Cerebellar cortex (tissue), 1 donor: ENCODE measurements at regions not wholly inside any gene's neighbourhood (a gene's known extent, or its start where the extent isn't known, plus 50 kb on each side); places are given as distances from the start of the nearest gene placed in this dataset.

ENCODE experiments used
- DNase-seq: peaks from one replicate; pipeline ENCODE4 v3.0.0-alpha.2; 2015; ENCODE audit warnings: low spot score

DNA sequence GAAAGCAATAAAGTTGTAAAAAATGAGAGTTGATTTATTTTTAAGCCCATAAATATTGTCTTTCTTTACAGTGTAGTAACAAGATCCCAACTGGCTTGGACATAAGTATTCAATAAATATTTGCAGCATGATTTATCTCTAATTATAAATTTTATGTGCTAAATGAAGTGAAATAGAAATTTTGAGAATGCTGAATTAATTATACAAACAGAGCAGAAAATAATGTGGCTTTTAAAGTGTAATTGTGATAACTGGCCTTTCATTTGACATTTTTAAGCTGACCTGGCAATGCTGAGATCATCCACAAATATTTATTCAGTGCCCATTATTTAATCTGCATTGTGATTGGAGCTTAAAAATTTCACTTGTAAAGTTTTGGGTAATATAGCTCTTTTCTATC lies 201.6 kb upstream of the NAV3 start:
- DNase-seq = no peak

DNA sequence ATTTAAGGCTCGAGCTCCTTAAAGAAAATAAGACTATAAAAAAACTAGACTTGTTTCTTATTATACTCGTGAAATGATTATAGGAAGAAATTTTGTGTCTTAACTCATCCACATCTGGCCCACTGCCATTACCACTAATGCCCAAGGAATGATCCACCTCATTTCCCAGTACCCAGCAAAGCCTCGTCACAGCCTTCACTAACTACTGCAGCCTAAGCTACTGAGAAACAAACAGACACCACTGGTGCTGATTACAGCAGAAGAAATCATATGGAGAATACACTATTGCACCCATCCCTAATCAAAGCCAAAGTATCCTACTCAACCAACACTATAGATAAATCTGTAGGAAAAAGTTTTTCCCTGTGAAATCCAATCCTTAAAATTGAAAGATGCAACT lies 205.3 kb upstream of the NAV3 start:
- no peak for DNase-seq

DNA sequence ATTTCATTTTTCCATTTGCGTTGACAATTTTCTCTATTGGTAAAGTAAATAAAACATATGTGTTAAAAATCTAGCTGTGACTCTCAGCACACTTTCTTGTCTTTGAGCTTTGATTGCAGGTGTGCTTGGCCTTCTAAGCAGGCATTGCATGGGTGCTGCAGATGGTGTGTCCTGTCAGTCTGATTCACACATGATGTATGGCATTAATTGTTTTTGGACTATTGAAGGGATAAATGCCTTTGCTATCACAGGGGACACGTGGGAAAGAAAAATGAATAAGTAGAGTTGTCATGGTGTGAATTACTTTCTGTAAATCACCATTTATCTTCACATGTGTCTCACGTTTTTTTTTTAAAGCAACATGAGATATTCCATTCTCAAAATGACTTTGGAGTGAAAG lies 211.3 kb upstream of the NAV3 start:
- no peak for DNase-seq

DNA sequence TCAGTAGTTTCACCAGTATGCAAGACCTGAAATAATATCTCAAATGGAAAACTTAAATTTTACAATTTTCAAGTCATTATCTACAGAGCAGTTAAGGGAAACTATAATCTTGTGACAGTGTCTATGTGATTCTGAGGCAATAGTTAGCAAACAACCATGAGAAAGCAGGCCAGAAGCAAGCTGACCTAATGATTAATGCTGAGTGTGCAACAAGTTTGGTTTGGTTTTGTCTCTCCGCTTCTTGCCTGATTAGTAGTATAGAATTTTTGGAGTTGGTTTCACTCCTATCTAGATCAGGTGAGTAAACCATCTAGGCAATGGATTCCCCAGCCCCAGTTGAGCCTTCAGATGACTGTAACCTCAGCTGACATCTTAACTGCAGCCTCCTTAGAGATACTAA lies 212.9 kb upstream of the NAV3 start:
- DNase-seq = no peak

DNA sequence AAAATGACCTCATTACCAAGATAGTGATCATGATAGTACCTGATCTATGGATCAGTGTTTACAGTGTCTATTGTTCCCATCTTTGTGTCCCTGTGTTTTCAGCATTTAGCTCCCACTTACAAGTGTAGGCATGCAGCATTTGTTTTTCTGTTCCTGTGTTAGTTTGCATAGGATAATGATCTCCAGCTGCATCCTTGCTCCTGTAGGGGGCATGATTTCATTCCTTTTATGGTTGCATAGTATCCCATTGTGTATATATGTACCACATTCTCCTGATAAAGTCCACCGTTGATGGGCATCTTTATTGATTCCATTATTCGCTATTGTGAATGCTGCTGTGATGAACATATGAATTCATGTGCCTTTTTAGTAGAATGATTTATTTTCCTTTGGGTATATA lies 215.4 kb upstream of the NAV3 start:
- no peak for DNase-seq

DNA sequence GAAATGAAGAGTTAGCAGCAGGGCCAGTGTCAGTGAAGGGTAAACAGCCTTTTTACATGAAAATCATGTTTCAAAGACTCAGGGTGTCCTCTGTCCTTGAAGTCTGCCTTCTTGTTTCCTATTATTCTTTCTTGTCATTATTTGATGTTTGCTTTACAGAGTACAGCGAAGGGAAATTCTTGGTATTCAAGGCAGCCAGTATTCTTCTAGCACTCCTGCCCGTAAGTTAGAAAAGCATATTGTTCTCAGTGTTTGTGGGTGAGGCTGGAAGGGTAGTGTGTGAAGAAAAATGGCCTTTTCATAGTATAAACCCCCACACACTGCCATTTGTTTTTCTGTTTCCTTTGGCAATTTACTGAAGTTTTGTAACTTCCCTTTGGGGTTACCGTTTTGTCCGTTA lies 217.3 kb upstream of the NAV3 start:
- no peak for DNase-seq

DNA sequence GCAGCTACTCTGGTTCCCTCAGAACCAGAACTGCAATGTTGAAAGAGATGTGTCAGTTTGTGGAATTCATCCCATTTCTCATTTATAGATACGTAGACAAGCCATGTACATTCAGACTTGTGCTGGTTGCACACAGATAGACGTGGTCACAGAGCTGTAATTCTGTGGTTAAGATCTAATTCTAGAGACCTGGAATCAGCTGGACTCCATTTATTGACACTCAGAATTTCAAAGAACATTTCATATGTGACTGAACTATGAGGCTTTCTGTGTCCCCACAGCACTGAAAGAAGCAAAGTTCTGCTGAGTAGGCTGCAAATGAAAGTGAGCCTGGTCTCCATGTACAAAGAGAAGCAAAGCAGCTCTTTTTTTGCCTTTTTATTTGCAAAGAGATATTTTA lies 220.2 kb upstream of the NAV3 start:
- DNase-seq = no peak

DNA sequence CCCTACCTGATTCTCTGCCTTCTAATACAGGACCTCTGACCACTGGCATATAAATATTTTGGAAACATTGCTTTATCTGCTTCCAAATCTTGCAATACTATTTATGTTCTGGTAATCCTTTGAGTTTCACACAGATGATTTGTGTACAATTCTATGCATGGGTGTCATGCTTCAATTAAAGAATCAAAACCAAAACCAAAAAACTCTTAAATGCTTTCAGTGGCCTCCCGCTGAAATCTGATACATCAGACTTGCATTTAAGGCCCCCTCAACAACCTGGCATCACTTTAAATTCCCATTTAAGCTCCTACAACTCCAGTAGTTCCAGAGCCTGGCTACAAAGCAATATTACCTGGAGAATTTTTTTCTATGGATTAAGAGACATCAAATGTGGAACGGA lies 221.7 kb upstream of the NAV3 start:
- DNase-seq = no peak

DNA sequence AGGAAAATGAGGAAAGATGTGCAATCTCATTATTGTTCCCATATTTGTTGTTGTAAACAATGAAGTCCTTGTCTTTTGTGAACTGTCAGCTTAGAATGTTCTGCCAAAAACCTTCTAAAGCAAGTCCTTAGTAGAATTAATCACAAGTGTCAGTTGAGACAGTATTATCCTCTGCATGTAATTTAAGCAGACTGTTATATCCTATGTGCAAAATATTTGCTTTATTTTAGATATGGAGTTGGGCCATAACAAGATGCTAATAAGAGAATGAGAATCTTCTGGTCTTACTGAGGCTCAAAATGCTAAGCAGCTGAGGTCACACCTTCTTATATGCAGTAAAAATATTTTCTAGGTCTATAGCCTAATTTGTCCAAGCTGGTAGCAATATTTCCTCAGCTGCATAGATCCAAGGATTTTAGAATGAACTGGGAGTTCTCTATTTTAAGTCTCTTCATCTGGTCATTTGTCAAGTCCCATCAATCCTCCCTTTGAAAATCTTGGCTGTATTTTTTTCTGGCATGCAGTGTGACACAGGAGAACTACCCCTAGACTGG lies 222.3 kb upstream of the NAV3 start:
- peak; percentile 30 for DNase-seq

DNA sequence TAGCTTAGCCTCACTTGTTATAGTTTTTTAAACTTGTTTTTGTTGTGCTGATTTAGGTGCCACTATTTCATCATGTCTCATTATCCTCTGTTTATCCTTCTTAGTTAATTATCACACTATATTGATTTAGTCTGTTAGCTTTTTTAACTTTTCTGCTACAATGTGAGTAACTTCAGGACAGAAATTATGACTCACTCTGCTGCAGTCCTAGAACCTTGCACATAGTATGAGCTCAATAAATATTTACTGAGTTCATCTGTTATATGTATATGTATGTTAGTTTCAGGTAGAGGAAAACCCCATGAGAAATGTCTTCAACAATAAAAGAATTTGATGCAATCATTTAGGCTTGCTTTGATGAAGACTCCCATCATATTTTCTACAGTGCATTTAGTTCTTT lies 224.3 kb upstream of the NAV3 start:
- DNase-seq = no peak

DNA sequence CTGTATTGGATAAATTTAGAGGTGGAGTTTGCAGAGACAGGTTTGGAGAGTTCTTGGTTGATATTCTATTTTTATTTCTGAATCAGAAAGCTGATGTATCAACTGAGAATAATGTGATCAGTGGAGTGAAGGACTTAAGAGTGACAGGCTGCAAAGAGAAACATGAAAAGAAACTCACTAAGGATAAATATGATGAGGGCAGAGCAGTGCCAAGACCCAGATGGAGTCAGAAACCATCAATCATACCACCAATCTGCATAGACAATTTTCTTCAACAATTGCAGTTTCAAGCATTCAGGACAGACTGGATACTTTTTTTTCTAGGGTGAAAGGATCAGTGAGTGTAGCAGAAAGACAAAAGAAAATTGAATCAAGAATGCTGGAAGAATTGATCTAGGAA lies 226.7 kb upstream of the NAV3 start:
- DNase-seq = no peak

DNA sequence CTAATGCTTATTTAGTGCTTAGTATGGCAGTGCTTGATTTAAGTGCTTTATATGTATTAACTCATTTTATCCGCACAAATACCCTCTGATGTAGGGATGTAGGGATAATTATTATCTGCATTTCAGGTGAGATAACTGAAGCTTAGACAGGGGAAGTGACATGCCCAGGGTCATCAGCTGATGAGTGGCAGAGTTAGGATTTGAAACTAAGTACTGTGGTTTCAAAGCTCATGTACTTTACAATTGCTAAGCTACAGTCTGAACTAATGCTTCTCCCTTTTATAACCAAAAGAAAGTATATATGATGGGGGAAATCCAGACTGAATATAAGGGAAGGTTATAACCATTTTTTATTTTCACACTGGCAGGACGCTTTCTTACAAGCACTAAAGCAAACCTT lies 229.6 kb upstream of the NAV3 start:
- DNase-seq = no peak

DNA sequence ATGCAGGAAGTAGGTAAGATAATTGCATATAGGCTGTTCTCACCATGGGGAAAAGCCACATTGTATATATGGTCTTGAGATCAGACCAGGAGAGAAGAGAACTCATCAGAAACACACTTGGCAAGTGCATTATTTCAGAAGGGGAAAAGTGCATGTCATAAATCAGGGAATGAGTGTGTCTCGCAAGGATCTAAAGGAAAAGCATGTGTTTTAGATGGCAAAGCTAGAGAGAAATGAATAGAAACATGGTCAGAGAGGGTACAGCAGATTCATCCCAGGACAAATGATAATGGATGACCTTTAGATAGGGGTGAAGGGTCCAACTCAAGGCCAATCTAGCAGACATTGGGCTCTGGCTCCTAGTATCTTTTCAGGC lies 230.2 kb upstream of the NAV3 start:
- no peak for DNase-seq

DNA sequence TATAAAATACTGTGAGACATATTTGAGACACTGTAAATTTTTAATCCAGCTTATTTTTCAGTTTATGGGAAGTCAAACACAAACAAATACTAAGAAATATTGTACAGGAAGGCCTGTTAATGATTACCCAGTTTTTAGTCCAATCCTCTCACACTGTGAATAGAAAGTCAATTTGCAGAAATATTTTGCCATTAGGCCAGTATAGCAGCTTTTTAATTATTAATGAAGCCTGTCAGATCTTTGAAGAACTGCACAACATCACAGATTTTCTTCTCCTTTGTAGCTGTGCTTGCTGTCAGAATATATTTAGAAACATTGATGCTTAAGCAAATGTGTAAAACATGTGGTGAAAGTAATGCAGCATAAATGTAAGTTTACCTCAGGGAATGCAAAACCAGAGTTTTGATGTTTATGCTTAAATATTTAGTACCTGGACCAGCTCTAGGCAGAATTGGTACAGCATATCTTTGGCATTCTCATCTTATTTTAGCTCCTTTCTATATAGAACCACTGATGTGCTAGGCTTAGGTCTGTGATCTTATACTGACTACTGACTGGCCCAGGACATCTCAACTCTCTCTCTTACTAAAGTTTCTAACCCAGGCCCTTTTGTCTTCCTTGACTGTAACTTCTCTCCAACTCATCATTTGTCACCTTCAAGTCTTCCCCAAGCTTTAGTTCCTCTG lies 230.8 kb upstream of the NAV3 start:
- no peak for DNase-seq

DNA sequence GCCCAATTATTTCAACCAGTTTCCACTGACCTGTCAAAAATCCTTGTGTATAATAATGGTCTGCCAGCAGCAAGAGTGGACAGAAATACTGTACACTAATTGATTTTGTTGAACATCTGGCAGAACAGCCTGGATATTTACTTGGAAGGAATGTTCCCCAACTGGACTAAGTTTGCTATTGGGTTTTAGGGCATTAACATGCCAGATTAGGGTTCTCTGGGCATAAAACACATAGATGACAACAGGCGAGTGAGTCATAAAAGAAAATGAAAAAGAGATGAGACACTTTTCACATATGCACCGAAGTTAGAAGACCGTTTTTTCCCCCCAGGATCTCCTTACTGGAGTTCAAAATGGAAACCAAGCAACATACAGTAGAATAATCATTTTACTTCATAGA lies 236.3 kb upstream of the NAV3 start:
- DNase-seq = no peak

DNA sequence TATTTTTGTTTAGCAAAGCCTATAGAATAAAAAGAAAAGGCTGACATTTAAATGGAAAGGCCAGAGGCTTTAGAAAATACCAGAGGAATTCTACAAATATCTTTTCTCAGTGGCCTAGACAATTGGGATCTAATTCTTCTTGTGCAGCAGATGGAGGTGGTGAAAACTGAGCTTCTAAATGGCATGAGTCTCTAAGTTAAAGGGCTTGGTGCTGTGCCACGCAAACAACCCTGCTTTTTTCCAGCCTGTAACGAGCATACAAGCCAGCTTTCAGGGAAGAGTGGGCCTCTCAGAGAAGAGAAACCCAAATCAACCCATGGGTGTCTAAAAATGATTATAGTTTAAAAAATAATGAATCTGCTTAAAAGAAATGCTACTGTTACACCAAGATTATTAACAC lies 237.9 kb upstream of the NAV3 start:
- DNase-seq = peak; percentile 44

DNA sequence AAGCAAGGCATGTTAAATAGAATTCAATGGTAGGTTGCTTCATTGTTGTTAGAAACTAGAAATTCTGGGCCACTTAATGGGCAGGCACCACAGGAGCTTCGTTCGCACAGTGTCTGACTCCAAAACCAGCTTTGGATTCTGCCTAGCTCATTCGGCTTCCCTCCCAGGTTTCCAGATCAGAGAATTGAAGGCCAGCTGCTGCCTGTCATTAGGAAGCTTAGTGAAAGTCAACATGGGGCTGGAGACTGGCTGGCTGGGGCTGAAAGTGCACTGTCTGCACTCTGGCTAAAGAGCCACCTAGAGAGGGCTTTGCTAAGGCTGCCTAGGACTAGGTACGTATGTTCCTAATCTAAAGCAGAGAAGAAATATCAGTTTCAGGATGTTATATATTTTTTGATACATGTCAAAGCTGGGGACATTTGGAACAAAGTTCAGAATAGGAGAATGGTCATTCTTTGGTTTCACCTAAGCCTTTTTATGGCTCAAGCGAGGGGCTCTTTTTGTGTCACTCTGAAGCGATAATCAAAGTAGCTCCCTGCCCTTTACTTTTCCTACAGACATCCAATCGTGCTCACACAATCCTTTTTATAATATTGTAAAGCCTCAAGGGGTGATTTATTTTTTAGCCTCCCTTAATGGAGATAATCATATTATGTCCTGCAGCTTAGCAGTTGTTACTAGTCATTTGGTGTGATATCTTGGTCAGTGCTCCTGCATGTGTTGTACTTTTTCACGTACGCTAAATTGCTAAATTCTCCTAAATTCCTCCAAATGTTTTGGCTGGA lies 238.5 kb upstream of the NAV3 start:
- peak; percentile 74 for DNase-seq

DNA sequence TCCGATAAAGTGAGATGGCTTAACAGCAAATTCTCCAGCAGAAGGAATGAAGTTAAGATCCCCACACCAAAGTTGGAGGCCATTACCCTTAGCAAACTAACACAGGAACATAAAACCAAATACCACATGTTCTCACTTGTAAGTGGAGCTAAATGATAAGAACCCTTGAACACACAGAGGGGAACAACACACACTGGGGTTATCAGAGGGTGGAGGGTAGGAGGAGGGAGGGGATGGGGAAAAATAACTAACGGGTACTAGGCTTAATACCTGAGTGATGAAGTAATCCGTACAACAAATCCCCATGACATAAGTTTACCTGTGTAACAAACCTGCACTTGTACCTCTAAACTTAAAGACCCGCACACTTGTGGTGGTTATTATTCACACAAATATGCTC lies 240.4 kb upstream of the NAV3 start:
- no peak for DNase-seq

DNA sequence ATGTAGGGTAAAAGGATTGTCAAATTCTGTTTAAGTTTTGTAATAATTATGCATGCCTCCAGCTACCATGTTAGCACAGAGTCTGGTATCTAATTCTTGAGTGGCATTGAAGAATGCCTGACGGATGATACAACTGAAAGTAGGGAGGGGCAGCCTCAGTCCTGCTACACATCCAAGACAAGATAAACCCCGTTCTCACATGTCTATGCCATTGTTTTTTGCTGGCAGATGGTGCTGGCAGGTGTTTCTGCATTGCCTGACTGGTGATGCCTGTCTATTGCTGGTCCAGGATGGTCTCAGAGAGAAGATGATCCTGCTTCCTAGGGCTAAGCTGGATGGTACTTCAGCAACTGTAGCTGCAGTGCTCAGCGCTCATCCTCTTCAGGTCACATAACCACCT lies 245.8 kb upstream of the NAV3 start:
- DNase-seq = peak; percentile 63

DNA sequence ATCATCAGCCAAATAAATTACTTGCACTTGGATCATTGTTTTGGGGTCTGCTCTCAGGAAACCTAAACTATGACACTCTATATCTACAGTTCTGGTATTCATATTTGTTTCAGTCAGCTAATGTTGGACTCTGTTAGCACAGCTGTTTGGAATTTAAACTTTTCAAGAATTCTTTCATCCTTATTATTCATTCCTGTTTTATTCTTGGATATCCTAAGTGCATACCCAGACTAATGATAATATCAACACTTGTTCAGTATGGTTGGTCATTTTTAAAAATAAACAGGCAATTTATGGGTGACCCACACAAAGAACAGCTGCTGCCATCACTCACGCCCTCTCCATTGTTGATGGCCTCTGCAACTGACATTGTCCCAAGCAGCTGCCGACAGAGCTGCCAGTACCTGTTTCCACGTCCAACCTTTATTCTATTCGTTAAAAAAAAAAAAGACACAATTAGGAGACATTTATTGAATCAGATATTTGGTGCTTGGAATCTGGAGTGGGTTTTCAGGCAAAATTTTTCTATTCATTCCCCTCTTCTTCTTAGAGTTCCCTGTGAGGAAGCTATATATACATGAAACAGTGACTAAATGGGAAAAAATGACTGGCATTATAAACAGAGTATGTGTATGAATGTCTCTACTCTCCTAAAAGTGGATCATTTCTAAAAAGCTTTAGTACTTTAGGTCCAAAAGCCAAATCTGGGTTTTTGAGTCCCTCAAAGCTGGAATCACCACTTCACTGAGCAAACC lies 252.1 kb upstream of the NAV3 start:
- DNase-seq = no peak

DNA sequence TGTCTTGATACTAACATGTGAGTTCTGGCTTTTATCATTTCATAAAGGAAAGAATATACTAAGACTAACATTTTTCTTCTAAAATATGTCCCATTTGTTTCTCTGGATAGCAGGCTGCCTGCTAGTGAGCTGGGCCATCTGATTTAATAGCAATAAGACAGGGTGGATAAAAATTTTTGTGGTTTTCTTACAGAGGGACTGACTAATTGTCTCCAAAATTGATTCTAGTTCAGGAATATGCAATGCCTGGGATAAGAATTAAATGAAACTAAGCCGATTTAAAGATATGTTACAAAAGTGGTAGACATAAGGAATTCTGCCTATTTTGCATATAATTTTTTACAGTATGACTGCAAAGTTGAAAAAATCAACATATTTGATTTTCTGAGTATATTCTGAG lies 252.9 kb upstream of the NAV3 start:
- DNase-seq = no peak

DNA sequence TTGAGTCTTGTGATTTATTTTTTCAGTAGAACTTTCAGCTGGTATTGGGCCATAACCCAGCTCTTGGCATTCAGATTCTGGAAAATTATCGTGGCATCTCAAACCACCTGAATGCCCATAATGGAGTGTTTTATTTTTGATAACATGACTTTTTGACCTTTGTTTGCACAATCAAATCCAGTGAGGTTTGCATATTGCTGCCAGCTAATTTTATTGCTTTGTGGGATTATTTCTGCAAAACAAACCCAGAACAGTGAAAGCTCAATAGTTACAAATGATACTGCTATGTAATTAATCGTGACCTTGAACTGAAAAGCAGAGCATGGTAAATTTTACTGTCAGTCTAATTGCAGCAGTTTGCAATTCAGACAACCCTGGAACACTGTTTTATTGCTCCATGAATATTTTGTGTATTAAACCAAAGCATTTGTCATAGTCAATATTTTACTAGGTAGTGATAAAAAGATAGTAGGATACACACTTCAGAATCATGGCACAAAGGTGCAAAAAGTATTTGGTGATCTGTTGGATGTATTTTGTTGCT lies 255.2 kb upstream of the NAV3 start:
- no peak for DNase-seq

DNA sequence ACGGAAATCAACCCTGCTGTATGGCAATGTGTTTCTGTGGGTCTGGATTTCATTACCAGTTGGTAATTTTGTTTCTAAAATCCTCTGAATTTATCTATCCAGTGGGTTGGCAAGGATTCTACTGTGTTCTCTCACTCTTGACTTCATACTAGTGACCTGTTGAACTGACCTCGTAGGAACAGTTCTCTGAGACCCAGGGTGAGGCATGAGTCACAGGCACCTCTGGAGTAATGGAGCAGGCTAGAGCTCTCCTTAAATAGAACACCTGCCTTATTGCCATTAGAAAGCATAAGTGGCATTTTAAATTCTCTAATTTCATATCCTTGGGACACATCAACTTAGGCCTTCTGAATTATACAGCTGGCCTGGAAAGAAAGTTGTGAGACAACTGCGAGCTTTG lies 258.3 kb upstream of the NAV3 start:
- DNase-seq = no peak
